ENCODE measurements at regions not wholly inside any gene's neighbourhood (a gene's known extent, or its start where the extent isn't known, plus 50 kb on each side); places are given as distances from the start of the nearest gene placed in this dataset.

- Histone ChIP-seq H3K4me3 (ENCODE audit: insufficient read depth, low read depth, low read length) (no peak overlapping the region), H3K27me3 (ENCODE audit: control insufficient read depth, insufficient read depth, low read length, poor library complexity, severe bottlenecking) (no peaks in the 10 kb centered on the region), H3K27ac (ENCODE audit: insufficient read depth, low read depth, low read length, poor library complexity, severe bottlenecking) (no peak overlapping the region), H3K4me1 (ENCODE audit: control insufficient read depth, insufficient read depth, low read length) (peaks cover 3% of the 10 kb centered on the region), H3K36me3 (ENCODE audit: control insufficient read depth, insufficient read depth, low read length) (no peaks in the 10 kb centered on the region), H3K9me3 (ENCODE audit: control insufficient read depth, low read length) (no peaks in the 10 kb centered on the region)
- WGBS, 2 experiments, result 87 to 94% methylated on average over 3 to 4 of the region's 4 CpGs
Observed at GRCh38 chrX:46310815-46311497, 234.3 kb downstream of the ZNF674 start.

- 19 to 37% methylated on average over 1 to 3 of the region's 3 CpGs for WGBS, 2 experiments
- H3K4me3 ChIP-seq (ENCODE audit: insufficient read depth, low read depth, low read length), result no peak overlapping the region
- no peaks in the 10 kb centered on the region for H3K36me3 ChIP-seq (ENCODE audit: control insufficient read depth, insufficient read depth, low read length)
- H3K27ac ChIP-seq (ENCODE audit: insufficient read depth, low read depth, low read length, poor library complexity, severe bottlenecking), result no peak overlapping the region
- H3K4me1 ChIP-seq (ENCODE audit: control insufficient read depth, insufficient read depth, low read length), result peaks cover 3% of the 10 kb centered on the region
- H3K27me3 ChIP-seq (ENCODE audit: control insufficient read depth, insufficient read depth, low read length, poor library complexity, severe bottlenecking), result no peaks in the 10 kb centered on the region
- H3K9me3 ChIP-seq (ENCODE audit: control insufficient read depth, low read length), result no peaks in the 10 kb centered on the region
Observed at GRCh38 chrX:46308110-46308509, 237.1 kb downstream of the ZNF674 start.

GRCh38 chrX:46306103-46306502 is 239.1 kb downstream of the ZNF674 start:
- H3K4me1 ChIP-seq (ENCODE audit: control insufficient read depth, insufficient read depth, low read length), result no peaks in the 10 kb centered on the region
- H3K27ac ChIP-seq (ENCODE audit: insufficient read depth, low read depth, low read length, poor library complexity, severe bottlenecking), result no peak overlapping the region
- H3K4me3 ChIP-seq (ENCODE audit: insufficient read depth, low read depth, low read length), result no peak overlapping the region
- WGBS, 2 experiments, result 92 to 100% methylated on average over 3 of the region's 3 CpGs
- H3K27me3 ChIP-seq (ENCODE audit: control insufficient read depth, insufficient read depth, low read length, poor library complexity, severe bottlenecking), result no peaks in the 10 kb centered on the region
- H3K9me3 ChIP-seq (ENCODE audit: control insufficient read depth, low read length), result no peaks in the 10 kb centered on the region
- no peaks in the 10 kb centered on the region for H3K36me3 ChIP-seq (ENCODE audit: control insufficient read depth, insufficient read depth, low read length)

- Histone ChIP-seq H3K4me3 (ENCODE audit: insufficient read depth, low read depth, low read length) (no peak overlapping the region), H3K27me3 (ENCODE audit: control insufficient read depth, insufficient read depth, low read length, poor library complexity, severe bottlenecking) (no peaks in the 10 kb centered on the region), H3K9me3 (ENCODE audit: control insufficient read depth, low read length) (no peaks in the 10 kb centered on the region), H3K27ac (ENCODE audit: insufficient read depth, low read depth, low read length, poor library complexity, severe bottlenecking) (no peak overlapping the region), H3K36me3 (ENCODE audit: control insufficient read depth, insufficient read depth, low read length) (no peaks in the 10 kb centered on the region), H3K4me1 (ENCODE audit: control insufficient read depth, insufficient read depth, low read length) (no peaks in the 10 kb centered on the region)
- 86 to 90% methylated on average over 1 of the region's 2 CpGs for WGBS, 2 experiments
Observed at GRCh38 chrX:46305431-46305830, 239.8 kb downstream of the ZNF674 start.

GRCh38 chrX:46301903-46302302 is 243.3 kb downstream of the ZNF674 start:
- no CpG with 5 or more reads among the region's 2 CpGs for WGBS, 2 experiments
- Histone ChIP-seq H3K27me3 (ENCODE audit: control insufficient read depth, insufficient read depth, low read length, poor library complexity, severe bottlenecking) (no peaks in the 10 kb centered on the region), H3K9me3 (ENCODE audit: control insufficient read depth, low read length) (no peaks in the 10 kb centered on the region), H3K36me3 (ENCODE audit: control insufficient read depth, insufficient read depth, low read length) (no peaks in the 10 kb centered on the region), H3K4me3 (ENCODE audit: insufficient read depth, low read depth, low read length) (no peak overlapping the region), H3K4me1 (ENCODE audit: control insufficient read depth, insufficient read depth, low read length) (no peaks in the 10 kb centered on the region), H3K27ac (ENCODE audit: insufficient read depth, low read depth, low read length, poor library complexity, severe bottlenecking) (no peak overlapping the region)

GRCh38 chrX:46298821-46299220 is 246.4 kb downstream of the ZNF674 start:
- WGBS, 2 experiments, result 93 to 100% methylated on average over 2 of the region's 2 CpGs
- Histone ChIP-seq H3K4me1 (ENCODE audit: control insufficient read depth, insufficient read depth, low read length) (no peaks in the 10 kb centered on the region), H3K9me3 (ENCODE audit: control insufficient read depth, low read length) (no peaks in the 10 kb centered on the region), H3K4me3 (ENCODE audit: insufficient read depth, low read depth, low read length) (no peak overlapping the region), H3K36me3 (ENCODE audit: control insufficient read depth, insufficient read depth, low read length) (no peaks in the 10 kb centered on the region), H3K27ac (ENCODE audit: insufficient read depth, low read depth, low read length, poor library complexity, severe bottlenecking) (no peak overlapping the region), H3K27me3 (ENCODE audit: control insufficient read depth, insufficient read depth, low read length, poor library complexity, severe bottlenecking) (no peaks in the 10 kb centered on the region)

- H3K4me3 ChIP-seq (ENCODE audit: insufficient read depth, low read depth, low read length), result no peak overlapping the region
- H3K4me1 ChIP-seq (ENCODE audit: control insufficient read depth, insufficient read depth, low read length), result no peaks in the 10 kb centered on the region
- H3K36me3 ChIP-seq (ENCODE audit: control insufficient read depth, insufficient read depth, low read length), result no peaks in the 10 kb centered on the region
- no peak overlapping the region for H3K27ac ChIP-seq (ENCODE audit: insufficient read depth, low read depth, low read length, poor library complexity, severe bottlenecking)
- H3K27me3 ChIP-seq (ENCODE audit: control insufficient read depth, insufficient read depth, low read length, poor library complexity, severe bottlenecking), result no peaks in the 10 kb centered on the region
- no peaks in the 10 kb centered on the region for H3K9me3 ChIP-seq (ENCODE audit: control insufficient read depth, low read length)
Observed at GRCh38 chrX:46295963-46296362, 249.3 kb downstream of the ZNF674 start.

GRCh38 chrX:46294234-46294633 is 251.0 kb downstream of the ZNF674 start:
- Histone ChIP-seq H3K9me3 (ENCODE audit: control insufficient read depth, low read length) (no peaks in the 10 kb centered on the region), H3K27me3 (ENCODE audit: control insufficient read depth, insufficient read depth, low read length, poor library complexity, severe bottlenecking) (no peaks in the 10 kb centered on the region), H3K4me3 (ENCODE audit: insufficient read depth, low read depth, low read length) (no peak overlapping the region), H3K4me1 (ENCODE audit: control insufficient read depth, insufficient read depth, low read length) (no peaks in the 10 kb centered on the region), H3K36me3 (ENCODE audit: control insufficient read depth, insufficient read depth, low read length) (no peaks in the 10 kb centered on the region), H3K27ac (ENCODE audit: insufficient read depth, low read depth, low read length, poor library complexity, severe bottlenecking) (no peak overlapping the region)

GRCh38 chrX:46279925-46280313 is 265.3 kb downstream of the ZNF674 start:
- WGBS, 2 experiments, result 88 to 92% methylated on average over 2 to 3 of the region's 3 CpGs
- no peaks in the 10 kb centered on the region for H3K4me1 ChIP-seq (ENCODE audit: control insufficient read depth, insufficient read depth, low read length)
- H3K27ac ChIP-seq (ENCODE audit: insufficient read depth, low read depth, low read length, poor library complexity, severe bottlenecking), result no peak overlapping the region
- no peaks in the 10 kb centered on the region for H3K36me3 ChIP-seq (ENCODE audit: control insufficient read depth, insufficient read depth, low read length)
- no peaks in the 10 kb centered on the region for H3K27me3 ChIP-seq (ENCODE audit: control insufficient read depth, insufficient read depth, low read length, poor library complexity, severe bottlenecking)
- no peaks in the 10 kb centered on the region for H3K9me3 ChIP-seq (ENCODE audit: control insufficient read depth, low read length)
- no peak overlapping the region for H3K4me3 ChIP-seq (ENCODE audit: insufficient read depth, low read depth, low read length)

- no peak overlapping the region for H3K27ac ChIP-seq (ENCODE audit: insufficient read depth, low read depth, low read length, poor library complexity, severe bottlenecking)
- H3K9me3 ChIP-seq (ENCODE audit: control insufficient read depth, low read length), result no peaks in the 10 kb centered on the region
- H3K4me3 ChIP-seq (ENCODE audit: insufficient read depth, low read depth, low read length), result no peak overlapping the region
- no peaks in the 10 kb centered on the region for H3K36me3 ChIP-seq (ENCODE audit: control insufficient read depth, insufficient read depth, low read length)
- WGBS, 2 experiments, result 35% methylated on average over 4 of the region's 4 CpGs
- H3K4me1 ChIP-seq (ENCODE audit: control insufficient read depth, insufficient read depth, low read length), result no peaks in the 10 kb centered on the region
- no peaks in the 10 kb centered on the region for H3K27me3 ChIP-seq (ENCODE audit: control insufficient read depth, insufficient read depth, low read length, poor library complexity, severe bottlenecking)
Observed at GRCh38 chrX:46279214-46279924, 265.9 kb downstream of the ZNF674 start.
